GM21367 (cell line): ENCODE measurements at regions not wholly inside any gene's neighbourhood (a gene's known extent, or its start where the extent isn't known, plus 50 kb on each side); places are given as distances from the start of the nearest gene placed in this dataset.

Experiments
- ATAC-seq: cut with Tn5 transposase; IDR thresholded peaks from one replicate; pipeline ENCODE4 v1.9.1; 2021; ENCODE audit not compliant: unreplicated experiment

DNA sequence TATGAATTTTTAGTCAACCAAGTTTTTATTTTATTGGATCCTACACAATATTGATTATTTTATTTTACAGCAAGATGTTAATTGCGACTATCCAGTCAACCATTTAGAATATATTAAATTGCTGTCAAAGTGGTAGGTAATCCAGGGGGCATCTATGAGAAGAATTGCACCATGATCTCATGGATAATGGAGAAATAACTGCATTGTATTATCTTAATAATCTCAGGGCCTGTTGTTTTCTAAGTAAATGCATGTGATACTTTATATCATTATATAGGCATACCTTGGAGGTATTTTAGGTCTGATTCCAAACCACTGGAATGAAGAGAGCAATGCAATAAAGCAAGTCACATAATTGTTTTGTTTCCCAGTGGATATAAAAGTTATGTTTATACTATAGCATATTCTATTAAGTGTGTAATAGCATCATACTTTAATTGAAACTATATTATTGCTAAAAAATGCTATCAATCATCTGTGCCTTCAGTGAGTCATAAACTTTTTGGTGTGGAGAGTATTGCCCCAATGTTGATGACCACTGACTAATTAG lies 595.4 kb upstream of the CHORDC1 start:
- ATAC-seq: no peak

- no peak for ATAC-seq
Measured at GRCh38 chr11:90809581-90809980, 586.7 kb upstream of the CHORDC1 start.

GRCh38 chr11:90805172-90805571 lies 582.3 kb upstream of the CHORDC1 start:
- no peak for ATAC-seq

DNA sequence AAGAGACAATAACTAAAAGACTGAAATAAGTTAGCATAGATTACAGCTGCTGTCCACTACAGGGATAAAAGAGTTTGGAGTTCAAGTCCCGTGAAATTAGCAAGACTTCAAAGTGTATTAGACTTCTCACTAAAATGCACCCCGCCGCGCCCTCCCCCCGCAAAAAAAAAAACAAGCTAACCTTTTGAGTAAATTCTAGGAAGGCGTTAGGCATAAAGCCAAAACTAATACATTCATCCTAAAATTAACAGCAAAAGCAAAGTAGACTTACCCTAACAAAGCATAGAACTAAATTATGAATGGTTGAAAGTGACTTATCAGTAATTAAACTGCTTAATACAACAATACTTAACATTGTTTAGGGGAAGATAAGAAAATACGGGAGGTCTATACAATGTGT lies 581.0 kb upstream of the CHORDC1 start:
- no peak for ATAC-seq

DNA sequence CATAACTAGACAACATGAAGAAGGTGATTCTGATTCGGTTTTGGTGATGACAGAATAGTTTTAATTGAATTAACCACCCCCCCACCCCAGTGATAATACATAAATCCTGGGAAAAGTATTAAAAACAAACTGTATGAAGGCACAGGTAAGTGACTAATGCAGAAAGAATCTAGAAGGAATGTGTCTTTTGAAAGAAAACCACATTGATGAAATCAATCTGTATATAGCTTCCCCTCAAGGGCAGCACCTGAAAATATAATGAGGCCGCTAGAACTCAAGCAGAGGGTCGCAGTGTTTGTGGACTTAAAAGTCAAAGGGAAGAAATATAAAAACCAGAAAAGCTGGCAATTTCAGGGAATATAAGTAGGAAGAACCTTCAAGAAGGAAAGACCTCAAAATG lies 580.5 kb upstream of the CHORDC1 start:
- no peak for ATAC-seq

DNA sequence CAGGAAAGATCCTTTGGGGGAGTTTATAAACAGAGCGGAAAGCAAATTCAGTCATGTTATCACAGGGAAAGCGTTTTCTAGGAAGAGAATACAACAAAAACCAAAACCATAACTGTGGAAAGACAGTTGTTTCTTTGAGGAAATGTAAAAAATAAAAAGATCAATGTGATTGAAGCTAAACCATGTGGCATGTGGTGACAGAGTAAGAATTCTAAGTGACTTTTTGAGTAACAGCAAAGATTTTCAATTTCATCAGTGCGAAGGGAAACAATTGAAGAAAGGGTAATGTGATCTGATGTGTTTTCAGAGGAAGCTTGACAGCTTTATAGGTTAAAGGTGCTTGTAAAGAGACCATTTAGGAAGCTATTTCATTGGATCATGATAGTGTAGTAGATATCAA lies 575.9 kb upstream of the CHORDC1 start:
- ATAC-seq: no peak

DNA sequence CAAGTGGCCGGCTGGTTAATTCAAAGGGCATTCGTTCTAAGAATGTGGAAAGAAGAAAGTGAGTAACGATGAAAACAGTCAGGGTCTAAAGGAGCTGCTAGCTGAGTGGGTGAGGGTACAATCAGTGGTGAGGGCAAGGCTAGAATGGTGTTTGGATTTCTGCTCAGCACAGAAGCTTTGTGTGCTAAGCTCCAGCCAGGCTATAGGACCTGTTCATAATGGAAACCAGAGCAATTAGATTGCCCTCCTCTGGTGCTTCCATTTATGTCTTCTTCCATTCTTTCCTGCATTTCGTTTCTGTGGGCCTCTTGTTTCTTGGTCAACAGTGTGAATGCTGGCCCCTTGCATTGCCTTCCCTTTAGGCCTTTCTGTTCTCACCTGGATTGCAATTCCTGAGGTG lies 572.9 kb upstream of the CHORDC1 start:
- no peak for ATAC-seq

DNA sequence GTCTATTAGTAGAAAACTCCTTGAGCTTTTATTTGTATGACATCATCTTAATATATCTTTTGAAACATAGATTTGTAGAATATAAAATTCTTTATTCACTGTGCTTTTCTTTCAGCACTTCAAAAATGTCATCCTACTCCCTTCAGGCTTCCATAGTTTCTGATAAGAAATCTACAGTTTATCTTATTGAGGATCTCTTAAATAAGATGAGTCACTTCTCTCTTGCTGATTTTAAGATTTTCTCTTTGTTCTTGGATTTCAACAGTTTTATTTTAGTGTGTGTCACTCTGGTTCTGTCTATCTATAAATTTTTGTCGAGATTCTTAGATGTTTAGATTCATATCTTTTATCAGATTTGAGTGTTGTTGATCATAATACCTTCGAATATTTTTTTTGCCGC lies 566.1 kb upstream of the CHORDC1 start:
- no peak for ATAC-seq

DNA sequence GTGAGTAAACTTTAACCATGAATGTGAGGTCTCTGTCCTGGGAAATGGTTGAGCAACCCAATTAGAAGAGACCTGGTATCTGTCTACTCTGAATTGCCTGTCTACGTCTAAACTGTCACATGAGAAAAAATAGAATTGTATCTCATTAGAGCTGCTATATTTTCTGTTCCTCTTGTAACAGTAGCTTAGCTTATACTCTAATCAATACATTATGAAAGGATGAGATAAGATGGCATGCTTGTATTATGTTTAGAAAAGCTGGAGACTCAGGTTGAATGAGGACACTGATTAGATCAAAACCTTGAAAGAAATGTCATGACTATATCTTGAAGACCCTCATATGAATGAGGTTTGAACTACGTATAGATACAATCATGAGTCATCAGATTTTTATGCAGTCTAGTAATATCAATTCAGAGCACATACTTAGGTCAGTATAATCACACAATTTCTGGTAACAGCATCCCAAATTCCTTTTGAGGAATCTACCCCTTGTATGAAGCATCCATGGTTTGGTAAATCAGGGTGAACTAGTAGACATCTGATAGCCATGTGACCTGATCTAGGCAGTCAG lies 561.5 kb upstream of the CHORDC1 start:
- no peak for ATAC-seq

DNA sequence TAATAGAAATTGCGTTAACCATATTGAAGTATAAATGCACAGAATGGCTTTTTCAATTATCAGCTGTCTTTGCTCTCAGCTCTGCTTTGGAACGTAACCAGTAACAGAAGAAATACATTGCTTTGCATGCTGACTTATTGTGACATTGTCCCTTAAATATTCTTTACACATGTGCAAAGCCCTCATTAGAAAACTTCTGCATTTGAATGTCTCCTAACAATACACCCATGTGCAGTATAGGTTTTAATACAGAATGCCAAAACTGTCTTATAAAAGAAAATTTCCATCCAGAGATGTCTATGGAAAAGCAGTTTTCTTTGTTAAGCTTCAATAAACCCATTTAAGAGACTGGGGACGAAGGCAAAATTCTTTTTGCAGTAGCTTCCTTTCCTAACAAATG lies 560.3 kb upstream of the CHORDC1 start:
- no peak for ATAC-seq

- ATAC-seq: no peak
Measured at GRCh38 chr11:90779098-90779497, 556.2 kb upstream of the CHORDC1 start.

DNA sequence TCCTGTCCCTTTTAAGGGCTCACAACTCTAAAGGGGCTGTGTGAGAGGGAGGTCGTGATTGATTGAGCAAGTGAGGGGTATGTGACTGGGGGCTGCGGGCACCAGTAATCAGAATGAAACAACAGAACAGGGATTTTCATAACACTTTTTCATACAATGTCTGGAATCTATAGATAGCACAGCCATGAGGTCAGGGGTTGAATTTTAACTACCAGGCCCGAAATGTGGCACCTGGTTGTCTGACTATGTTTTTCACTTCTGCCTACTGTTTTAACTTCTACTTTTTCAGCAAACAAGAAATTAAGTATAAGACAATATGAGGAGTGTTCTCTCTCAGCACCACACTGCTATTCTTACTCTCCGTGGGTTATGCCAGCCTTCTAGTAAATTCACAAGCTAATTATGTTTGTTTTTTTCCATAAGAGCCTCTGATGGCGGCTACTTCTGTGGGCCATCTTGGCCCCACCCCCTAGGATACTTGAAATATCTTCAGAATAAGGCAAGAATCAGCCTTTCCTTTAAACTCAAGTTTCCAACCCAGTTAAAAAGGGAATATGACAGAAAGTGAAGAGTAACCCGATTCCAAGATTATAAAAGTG lies 552.8 kb upstream of the CHORDC1 start:
- no peak for ATAC-seq

- no peak for ATAC-seq
Measured at GRCh38 chr11:90774727-90775566, 552.1 kb upstream of the CHORDC1 start.

- no peak for ATAC-seq
Measured at GRCh38 chr11:90770007-90770406, 547.2 kb upstream of the CHORDC1 start.

GRCh38 chr11:90766121-90766520 lies 543.3 kb upstream of the CHORDC1 start:
- ATAC-seq: no peak

GRCh38 chr11:90764691-90765090 lies 541.8 kb upstream of the CHORDC1 start:
- no peak for ATAC-seq

GRCh38 chr11:90757849-90758494 lies 535.1 kb upstream of the CHORDC1 start:
- no peak for ATAC-seq

- no peak for ATAC-seq
Measured at GRCh38 chr11:90756617-90757016, 533.8 kb upstream of the CHORDC1 start.

DNA sequence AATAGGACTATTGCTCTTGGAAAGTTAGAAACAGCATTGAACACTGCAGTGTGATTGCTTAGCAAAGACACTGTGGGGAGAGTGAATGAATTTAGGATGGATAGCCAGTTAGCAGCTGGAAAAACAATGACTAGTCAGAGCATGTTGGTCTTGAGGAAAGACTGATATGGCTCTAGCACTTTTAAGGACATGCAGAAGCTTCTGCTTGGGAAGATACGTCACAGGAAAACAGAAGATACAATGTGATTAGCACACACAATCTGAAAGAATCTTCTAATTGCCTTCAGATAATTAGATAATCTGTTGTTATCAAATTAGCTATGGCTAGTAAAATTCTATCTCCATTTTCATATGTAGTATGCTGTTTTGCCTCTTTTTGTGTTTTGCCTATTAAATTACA lies 530.7 kb upstream of the CHORDC1 start:
- no peak for ATAC-seq

GRCh38 chr11:90747057-90747456 lies 524.2 kb upstream of the CHORDC1 start:
- ATAC-seq: no peak

DNA sequence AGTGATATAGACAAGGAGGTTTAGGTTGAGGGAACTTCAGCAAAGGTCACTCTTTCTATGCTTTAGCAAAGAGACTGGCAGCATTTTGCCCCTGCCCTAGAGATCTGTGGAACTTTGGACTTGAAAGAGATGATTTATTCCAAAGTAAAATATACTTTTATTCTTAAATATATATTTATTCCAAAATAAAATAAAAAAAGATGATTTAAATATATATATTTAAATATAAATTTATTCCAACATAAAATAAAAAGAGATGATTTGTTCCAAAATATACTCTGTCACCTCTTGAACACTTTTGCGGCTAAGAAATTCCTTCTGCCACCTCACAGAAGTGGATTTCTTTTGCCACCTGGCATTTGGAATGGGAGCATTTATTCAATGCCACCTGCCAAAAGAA lies 521.3 kb upstream of the CHORDC1 start:
- ATAC-seq: no peak

GRCh38 chr11:90738799-90739198 lies 516.0 kb upstream of the CHORDC1 start:
- ATAC-seq: no peak
